HG02852 (cell line): ENCODE measurements at regions not wholly inside any gene's neighbourhood (a gene's known extent, or its start where the extent isn't known, plus 50 kb on each side); places are given as distances from the start of the nearest gene placed in this dataset.

Experiments used
- ATAC-seq: cut with Tn5 transposase; IDR thresholded peaks from one replicate; pipeline ENCODE4 v1.9.1; 2021; ENCODE audit warnings: mild to moderate bottlenecking, moderate library complexity; ENCODE audit not compliant: unreplicated experiment

DNA sequence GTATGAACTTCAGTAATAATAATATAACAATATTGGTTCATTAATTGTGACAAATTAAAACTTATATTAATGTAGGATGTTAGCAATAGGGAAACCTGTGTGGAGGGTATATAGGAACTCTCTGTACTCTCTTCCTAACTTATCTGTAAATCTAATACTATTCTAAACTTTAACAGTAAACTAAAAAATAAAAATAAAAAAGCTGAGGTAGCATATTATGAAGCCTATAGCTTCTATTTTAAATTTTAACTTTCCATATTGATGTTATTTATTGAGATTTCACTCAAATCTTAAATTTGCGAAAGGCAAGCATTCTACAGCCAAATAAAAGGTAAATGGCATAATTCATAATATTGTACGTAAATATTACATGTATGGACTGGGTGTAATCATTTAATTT, 326.4 kb downstream of the MEI4 start:
- no peak for ATAC-seq

DNA sequence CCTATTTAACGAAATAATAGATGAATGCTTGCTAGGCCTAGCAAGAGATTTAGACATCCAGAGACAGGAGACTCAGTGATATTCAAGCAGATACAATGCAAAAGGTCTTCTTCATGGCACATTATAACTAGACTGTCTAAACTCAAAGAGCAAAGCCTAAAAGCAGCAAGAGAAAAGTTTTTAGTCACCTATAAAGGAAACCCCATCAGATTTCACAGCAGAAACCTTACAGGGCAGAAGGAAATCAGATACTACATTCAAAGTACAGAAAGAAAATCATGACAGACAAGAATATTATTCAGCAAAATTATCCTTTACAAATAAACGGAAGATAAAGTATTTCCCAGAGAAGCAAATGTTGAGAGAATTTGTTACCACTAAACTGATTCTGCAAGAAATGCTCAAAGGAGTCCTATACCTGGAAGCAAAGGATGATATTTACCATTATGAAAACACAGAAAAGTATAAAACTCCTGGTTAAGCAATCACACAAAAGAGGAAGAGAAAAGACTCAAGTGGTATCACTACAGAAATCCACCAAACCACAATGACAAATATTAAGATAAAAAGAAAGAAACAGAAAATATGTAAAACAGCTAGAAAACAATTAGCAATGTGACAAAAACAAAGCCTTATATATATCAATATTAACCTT, 333.7 kb downstream of the MEI4 start:
- ATAC-seq, result peak; percentile 84

DNA sequence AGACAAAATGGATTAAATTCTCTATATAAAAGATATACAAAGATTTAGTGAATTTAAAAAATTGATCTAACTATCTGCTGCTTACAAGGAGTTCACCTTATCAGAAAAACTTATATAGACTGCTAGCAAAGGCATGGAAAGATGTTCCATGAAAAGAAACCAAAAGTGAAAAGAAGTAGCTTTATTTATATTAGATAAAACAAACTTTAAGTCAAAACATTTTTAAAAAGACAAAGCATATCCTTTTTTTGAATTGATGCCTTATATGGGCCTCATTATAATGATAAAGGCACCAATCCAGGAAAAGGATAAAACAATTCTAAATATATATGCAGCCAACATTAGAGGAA, 334.2 kb downstream of the MEI4 start:
- peak; percentile 16 for ATAC-seq

DNA sequence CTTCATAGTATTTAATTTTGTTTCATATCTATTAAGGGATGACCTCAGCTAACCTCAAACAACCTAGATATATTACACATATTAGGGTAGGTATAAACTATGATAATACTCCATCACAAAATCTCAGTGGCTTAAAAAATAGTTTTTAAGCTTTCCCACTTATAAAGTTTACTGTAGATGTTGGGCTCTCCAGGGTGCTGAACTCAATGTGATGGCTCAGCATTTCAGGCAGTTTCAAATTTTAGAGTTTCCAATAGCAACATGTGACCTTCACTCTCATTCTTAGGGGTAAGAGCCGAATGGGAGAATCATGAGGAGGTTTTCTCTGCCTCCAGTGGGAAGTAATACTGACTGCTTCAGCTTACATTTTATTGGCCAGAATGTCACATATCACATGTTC, 357.3 kb downstream of the MEI4 start:
- no peak for ATAC-seq

DNA sequence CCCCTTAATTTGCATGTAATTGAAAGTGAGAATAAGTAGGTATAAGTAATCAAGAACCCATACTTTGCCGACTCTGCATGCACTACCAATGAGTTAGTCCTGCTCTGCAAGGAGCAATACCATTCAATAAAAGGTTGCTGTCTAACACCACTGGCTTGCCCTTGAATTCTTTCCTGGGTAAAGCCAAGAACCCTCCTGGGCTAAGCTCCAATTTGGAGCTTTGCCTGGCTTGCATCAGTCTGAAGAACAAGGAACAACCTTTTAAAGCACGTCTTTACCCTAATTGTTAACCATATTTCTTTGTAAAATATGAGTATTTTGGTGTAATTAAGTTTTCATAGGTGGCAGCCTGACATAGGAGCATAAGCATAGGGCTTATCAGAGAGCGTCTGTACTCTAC, 367.7 kb downstream of the MEI4 start:
- ATAC-seq, result no peak

DNA sequence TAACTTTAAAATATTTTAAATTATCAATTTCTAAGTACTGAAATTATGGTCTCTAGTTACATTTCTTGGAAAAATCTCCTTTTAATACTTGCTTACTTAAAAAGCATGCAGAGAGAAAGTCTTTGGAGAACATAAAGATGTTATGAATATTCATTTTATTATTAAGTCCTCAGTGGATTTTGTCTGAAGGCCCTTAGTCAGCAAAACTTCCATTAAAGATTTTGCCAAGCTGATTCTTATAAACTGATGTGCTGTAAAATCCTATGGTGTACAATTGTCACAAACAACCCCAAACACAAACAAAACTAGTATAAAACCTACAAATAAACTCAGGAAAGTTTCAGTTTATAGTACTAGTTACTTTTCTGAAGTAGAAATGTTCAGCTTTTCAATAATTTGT, 372.7 kb downstream of the MEI4 start:
- ATAC-seq, result no peak

DNA sequence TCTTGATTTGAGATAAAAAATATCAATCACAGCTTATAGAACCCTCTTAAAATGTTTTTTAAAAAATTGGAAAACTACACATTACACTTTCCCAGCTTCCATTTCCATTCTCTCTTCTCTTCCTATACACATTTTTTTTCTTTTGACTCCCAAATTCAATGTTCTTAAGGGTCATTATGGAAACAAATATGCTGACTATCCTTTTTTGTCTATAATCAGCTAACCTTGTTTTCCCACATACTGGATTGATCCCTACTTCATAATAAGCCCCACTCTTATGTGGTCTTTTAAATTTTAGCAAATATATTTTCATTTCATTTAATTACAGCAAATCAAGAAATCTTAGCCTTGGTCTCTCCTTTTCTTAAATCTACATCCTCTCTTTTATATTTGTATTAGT, 378.4 kb downstream of the MEI4 start:
- no peak for ATAC-seq

DNA sequence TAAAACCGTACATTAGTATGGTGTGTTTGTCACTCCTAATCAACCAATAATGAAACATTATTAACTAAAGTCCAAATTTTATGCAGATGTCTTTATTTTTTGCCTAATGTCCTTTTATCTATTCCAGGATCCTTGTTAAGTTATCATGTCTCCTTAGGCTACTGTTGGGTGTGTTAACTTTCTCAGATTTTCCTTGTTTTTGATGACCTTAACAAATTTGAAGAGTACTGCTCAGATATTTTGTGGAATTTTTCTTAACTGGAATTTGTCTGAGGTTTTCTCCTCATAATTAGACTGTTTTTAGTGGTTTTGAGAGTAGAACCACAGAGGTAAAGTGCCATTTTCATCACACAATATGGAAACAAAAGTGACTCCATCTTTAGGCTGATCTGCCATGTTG, 406.3 kb downstream of the MEI4 start:
- no peak for ATAC-seq

DNA sequence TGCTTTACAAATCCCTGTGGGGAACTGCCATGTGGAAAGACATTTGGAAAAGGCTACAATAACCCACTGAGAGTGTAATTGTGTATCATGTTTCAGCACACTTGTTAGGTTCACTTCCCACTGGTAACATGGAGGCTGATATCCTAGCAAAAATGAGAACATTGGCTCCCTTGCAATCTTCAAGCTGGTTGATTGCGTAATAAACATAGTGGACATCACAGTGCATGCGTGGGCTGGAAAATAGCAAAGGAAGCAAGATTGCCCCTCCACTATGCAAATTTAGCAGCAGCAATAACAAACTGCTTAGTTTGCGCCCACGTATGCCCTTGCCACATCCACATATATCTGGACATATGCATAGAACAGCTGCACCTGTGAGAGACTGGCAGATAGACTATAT, 410.2 kb downstream of the MEI4 start:
- ATAC-seq, result no peak

DNA sequence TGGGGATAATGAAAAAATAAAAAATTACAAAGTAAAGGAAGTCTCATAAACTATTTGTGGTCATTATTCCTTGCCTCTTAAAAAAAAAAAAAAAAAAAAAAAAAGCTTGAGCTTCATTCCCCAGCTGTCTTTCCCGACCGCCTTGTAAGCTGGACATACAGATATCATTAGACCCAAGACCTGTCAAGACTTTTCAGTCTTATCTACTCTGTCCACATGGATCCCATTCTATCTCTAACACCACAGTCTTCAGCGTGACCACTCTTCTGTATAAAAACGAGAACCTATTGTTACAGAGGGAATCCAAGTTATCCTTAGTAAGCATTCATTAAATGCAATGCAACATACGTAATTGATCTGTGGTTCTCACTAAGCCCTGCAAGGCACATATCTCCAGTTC, 423.5 kb downstream of the MEI4 start:
- no peak for ATAC-seq

DNA sequence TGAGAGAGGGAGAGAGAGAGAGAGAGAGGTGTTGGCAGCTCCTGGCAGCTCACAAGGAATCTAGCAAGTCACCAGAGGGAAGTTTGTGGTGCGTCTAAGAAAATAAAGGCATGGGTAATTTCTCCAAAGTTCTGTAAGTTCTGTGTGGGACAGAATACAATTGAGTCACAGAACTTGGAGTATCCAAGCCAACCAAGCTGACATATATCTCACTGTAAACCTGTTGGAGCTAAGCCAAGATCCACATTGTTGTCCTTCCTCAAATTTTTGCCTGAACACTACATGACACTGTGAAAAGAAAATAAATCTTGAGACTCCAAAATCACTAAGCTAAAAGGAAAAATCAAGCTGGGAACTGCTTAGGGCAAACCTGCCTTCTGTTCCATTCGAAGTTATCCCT, 436.7 kb downstream of the MEI4 start:
- ATAC-seq, result no peak

DNA sequence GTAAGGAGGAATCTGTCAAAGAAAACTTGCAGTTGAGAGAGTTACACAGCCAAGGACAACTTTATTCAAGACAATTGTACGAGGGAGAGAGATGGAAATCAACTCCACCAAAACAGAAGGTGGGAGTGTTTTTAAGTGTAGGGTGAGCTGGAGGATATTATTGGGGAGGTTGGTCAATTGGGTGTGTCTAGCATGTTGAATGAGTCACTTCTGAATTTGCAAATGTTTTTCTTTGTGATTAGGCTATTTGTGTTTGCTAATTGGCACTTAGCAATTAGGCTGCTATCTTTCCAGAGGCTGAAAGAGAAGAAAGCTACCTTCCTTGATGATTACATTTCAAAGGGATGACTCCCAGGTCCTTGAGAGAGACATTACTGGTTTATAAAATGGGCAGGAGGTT, 441.1 kb downstream of the MEI4 start:
- no peak for ATAC-seq

DNA sequence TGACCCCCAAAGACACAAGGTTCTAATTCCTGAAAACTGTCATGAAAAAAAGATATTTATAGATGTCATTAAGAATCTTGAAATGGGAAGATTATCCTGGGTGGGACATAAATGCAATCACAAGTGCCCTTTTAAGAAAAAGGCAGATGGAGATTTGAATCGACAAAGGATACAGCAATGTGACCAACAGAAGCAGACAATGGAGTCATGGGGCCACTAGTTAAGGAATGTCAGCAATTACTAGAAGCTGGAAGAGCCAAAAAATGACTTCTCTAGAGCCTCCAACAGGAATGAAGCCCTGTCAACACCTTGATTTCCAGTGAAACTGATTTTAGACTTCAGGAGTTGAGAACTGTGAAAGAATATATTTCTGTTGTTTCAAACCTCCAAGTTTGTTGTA, 448.5 kb downstream of the MEI4 start:
- no peak for ATAC-seq

DNA sequence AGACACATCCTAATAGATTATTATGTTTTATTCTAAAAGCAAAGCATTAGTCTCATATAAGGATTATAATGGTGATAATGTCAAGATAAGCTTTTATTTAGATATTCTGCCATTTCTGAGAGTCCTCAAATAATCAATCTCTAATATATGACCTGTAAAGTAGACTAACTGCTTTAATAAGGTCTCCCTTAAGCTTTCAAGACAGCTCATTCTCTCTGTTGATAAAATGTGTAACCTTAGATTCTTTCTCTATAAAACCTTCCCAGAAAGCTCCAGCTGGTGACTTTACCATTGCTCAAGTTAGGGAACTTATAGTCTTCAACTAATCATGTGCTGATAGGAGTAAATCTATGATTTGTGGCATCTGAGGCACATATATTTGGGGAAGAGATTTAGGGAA, 457.8 kb downstream of the MEI4 start:
- no peak for ATAC-seq

DNA sequence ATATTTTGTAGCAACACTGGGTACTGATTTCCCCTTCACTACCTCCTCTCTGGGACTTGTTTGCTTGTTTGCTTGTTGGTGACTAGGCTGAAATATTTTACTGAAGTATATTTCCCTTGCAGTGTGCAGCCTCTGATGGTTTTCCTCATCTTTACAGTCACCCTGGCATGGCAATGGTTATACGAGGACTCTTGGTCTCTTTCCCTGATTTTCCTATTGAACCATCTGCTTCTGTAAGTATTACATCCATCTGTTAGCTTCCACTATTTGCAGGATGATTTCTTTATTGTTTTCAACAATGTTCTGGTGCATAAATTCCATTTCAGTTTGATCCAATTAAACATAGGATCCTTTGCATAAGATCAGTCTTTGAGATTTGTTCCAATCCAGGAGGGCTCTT, 465.1 kb downstream of the MEI4 start:
- ATAC-seq, result no peak

DNA sequence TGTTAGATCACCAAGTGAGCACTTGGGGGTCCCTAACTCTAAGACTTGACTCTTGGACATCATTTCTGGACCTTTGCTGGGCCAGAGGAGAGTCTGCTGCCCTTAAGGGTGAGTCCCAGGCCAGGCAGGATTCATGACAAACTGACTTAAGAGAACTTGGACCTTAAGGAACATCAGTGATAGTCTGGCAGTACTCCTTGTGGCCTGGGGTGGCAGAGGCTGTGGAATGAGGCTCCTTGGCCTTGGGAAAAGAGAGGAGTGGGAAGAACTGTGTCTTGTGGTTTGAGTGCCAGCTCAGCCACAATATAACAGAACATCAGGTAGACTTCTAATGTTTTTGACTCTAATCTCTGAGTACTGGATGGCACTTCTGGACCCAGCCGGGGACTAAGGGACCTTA, 478.7 kb downstream of the MEI4 start:
- no peak for ATAC-seq

DNA sequence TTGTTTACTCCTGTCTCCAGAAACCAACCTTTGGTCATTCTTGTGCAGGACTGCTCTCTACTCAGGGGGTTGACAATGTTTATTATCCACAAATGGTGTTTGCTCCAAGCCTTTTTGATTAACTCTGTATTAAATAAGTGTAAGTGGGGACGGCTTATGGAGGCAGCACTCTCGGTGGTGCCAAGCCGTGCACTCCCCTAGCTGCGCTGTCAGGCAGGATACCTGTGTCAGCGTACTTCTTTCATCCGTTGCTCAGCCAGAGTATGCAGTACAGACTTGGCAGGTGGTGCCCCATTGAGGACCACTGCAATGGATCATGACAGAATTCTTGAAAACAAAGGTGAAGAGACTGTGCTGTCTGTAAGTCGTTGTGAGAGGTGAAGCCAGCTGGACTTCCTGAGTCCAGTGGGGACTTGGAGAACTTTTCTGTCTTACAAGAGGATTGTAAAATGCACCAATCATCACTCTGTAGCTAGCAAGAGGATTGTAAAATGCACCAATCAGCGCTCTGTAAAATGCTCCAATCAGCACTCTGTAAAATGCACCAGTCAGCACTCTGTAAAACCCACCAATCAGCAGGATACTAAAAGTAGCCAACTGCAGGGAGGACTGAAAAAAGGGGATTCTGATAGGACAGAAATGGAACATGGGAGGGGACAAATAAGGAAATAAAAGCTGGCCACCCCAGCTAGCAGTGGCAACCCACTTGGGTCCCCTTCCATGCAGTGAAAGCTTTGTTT, 480.0 kb downstream of the MEI4 start:
- no peak for ATAC-seq

DNA sequence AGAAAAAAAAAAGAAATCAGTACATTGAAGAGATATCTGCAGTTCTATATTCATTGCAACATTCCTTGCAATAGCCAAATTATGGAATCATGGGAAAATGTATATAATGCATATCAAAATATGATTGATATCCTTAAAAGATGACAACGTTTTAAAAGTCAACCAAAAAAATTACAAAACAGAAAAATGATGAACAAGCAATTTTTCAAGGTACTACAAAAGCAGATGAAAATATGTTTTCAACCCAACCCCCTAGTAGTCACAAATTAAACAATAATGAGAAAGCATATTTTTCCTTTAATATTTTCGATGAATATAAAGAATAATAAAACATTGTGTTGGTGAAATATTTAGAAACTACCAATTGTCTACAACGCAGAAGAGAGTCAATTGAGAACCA, 497.6 kb downstream of the MEI4 start:
- ATAC-seq, result no peak

DNA sequence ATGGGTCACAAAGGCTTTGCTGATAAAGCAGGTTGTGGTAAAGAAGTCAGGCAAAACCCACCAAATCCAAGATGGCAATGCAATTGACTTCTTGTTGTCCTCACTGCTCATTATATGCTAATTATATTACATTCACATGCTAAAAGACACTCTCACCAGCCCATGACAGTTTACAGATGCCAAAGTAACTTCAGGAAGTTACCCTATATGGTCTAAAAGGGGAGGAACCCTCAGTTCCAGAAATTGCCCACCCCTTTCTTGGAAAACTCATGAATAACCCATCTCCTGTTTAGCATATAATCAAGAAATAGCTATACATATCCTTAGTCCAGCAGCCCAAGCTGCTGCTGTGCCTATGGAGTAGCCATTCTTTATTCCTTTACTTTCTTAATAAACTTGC, 501.1 kb downstream of the MEI4 start:
- no peak for ATAC-seq

DNA sequence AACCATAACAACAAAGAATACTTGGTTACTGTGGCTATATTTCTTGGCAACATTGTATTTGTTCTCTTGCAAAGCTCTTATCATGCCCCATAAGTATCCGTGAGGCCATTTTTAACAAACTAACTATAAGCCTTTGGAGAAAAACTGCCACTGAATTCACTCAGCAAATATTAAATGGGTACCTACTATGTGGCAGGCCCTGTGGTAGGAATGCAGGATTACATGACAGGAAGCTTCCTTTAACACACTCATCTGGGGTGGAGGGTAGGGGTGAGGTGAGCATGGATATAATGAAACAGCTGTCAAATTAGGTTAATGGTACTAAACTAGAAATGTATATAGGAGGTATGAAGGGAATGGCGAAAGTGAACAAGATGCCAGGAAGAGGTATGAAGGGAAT, 504.8 kb downstream of the MEI4 start:
- ATAC-seq, result no peak

DNA sequence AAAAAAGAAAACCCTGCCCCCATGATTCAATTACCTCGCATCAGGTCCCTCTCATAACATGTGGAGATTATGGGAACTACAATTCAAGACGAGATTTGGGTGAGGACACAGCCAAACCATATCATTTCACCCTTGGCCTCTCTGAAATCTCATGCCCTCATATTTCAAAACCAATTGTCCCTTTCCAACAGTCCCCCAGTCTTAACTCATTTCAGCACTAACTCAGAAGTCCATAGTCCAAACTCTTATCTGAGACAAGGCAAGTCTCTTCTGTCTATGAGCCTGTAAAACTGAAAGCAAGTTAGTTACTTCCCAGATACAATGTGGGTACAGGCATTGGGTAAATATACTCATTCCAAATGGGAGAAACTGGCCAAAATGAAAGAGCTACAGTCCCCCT, 536.1 kb downstream of the MEI4 start:
- no peak for ATAC-seq

DNA sequence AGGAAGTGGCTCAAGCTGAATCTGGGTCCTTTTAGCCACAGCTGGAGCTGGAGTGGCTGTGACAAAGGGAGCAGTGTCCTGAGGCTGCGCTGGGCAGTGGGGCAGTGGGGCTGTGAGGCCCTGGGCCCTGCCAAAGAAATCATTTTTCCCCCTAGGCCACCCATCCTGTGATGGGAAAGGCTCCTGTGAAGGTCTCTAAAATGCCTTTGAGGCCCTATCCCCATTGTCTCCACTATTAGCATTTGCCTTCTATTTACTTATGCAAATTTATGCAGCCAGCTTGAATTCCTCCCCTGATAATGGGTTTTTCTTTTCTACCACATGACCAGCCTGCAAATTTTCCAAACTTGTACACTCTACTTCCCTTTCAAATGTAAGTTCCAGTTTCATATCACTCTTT, 539.2 kb downstream of the MEI4 start:
- ATAC-seq, result no peak

DNA sequence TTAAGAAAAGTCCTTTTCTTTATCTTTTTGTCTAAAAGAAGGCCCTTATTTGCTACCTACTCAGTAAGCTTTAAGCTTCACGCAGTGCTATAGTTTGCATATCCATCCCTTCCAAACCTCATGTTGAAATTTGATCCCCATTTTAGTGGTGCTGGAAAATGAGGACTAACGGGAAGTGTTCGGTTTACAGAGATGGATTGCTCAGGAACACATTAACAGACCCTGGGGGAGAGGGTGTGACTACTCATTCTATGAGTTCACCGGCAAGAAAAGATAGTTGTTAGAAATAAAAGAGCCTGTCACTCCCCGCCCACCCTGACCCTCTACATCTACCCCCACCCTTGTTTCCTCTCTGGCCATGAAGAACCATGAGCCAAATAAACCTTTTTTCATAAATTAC, 546.2 kb downstream of the MEI4 start:
- no peak for ATAC-seq
